ENCODE measurements at regions not wholly inside any gene's neighbourhood (a gene's known extent, or its start where the extent isn't known, plus 50 kb on each side); places are given as distances from the start of the nearest gene placed in this dataset.

DNA sequence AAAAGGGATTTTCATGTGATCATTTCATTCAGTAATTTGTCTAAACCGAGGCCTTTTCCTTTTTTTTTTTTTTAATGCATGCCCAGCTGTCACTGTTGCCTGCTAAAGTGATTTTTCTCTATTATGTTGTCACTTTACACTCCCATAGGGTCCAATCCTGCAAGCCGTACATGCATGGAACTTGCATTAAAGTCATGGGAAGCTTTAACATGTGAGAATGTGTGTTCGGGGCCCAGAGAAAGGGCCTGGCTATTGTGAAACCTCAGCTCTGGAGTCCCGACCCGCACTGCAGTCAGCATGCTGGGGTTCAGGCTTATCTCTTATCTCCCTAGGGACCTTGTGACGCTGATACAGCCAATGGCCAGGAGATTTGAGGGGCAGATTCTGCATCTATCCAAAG, 474.6 kb downstream of the SLC4A3 start:
- FAIRE-seq, result no peak
- no peak for DNase-seq (ENCODE audit: low spot score)

DNA sequence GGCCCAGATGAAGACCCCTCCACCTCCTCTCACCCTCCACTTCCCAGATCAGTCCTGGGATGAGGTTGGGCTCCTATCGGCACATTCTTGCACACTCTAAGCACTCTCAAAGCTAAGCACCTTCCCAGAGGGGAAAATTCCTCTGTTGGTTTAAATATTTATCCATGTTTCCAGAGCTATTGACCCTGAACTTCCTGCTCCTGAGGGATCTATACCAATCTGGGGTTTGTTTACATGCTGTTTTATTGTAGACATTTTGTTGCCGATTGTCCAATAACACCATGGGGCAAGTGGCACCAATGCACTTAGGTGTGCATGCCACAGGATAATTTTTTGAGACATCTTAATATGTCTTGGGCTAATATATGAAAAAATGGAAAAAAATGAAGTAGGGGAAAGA, 476.2 kb downstream of the SLC4A3 start:
- DNase-seq (ENCODE audit: low spot score) (no peak), FAIRE-seq (no peak)

- DNase-seq (ENCODE audit: low spot score) (peak; percentile 80), FAIRE-seq (peak; percentile 87)
These were observed 477.5 kb downstream of the SLC4A3 start for GRCh38 chr2:220104871-220105351.

DNA sequence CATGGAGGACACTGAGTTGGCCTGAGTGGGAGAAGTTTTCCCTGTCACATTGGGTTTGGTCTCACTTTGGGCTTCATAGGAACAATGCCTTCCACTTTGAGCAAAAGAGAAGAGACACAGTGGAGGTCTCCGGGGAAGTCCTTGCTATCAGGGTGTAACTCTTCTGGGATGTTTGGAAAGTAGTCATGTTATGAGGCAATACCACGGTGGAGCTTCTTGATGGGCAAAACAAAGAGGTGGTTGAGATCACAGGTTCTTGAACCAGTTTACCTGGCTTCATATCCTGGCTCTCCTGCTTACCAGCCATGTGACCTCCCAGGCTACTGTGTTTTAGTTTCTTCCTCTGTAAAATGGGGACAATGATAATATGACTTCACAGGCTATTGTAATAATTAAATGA, 478.6 kb downstream of the SLC4A3 start:
- DNase-seq (ENCODE audit: low spot score), result no peak
- FAIRE-seq, result no peak

DNA sequence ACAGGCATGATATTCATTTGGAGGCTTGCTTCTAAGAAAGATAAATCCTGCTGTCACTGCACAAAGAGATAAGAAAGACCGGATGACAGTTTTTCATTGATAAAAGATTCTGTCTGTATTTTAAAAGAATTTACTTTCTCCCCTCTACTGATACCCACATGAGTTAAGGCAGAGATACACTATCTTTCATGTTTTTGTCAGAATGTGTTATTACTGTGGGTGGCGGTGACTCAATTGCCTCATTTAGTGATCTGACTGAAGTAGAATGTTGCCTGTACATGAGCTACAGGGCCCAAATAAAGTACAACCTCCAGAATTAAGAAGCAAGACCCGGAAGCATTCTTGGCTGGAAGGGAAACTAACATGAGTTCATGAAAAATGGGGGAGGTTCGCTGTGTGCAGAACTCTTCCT, 480.0 kb downstream of the SLC4A3 start:
- DNase-seq (ENCODE audit: low spot score), result no peak
- FAIRE-seq, result no peak

- no peak for DNase-seq (ENCODE audit: low spot score)
- no peak for FAIRE-seq
These were observed 487.0 kb downstream of the SLC4A3 start for GRCh38 chr2:220114443-220114842.

- no peak for DNase-seq (ENCODE audit: low spot score)
- no peak for FAIRE-seq
These were observed 489.6 kb downstream of the SLC4A3 start for GRCh38 chr2:220117025-220117424.

DNA sequence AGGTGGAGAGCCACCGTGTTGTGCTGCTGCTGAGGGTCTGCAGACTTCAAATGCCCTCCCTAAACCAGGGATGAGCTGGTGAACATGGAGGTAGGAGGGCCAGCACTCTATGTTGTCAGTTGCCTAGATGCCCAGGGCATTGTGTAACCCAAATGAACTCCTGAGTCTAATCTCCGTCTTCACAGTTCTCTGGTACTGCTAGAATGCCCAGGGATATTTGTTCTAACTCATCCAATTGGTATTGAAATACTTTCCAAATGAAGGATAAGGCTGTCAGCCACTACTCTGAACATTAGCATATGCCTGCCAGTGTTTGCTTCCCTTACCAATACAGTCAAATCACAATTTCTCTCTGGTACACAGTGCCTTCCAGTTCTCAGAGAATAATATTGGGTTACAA, 492.6 kb downstream of the SLC4A3 start:
- FAIRE-seq (no peak), DNase-seq (ENCODE audit: low spot score) (no peak)

DNA sequence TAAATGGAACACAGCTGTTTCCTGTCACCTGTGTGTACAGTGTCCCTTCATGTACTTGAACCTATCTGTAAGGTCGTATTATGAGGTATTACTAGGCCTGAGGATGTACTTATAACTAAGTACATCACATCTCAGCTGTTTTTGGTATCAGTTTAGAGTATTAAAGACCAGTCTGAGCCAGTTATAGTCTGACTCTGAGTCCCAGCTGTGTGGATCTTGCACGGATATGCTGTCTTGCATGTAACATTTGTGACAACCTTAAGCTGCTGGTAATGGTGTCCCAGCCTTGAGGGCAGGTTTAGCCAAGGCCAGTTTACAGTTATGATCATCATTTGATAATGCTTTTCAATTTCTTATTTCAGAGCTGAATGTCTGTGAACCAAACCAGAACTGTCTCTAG, 496.3 kb downstream of the SLC4A3 start:
- DNase-seq (ENCODE audit: low spot score) (no peak), FAIRE-seq (no peak)

GRCh38 chr2:220125551-220125950, 498.1 kb downstream of the SLC4A3 start:
- DNase-seq (ENCODE audit: low spot score), result no peak
- FAIRE-seq, result no peak

- no peak for DNase-seq (ENCODE audit: low spot score)
- no peak for FAIRE-seq
These were observed 499.9 kb downstream of the SLC4A3 start for GRCh38 chr2:220127311-220127710.

DNA sequence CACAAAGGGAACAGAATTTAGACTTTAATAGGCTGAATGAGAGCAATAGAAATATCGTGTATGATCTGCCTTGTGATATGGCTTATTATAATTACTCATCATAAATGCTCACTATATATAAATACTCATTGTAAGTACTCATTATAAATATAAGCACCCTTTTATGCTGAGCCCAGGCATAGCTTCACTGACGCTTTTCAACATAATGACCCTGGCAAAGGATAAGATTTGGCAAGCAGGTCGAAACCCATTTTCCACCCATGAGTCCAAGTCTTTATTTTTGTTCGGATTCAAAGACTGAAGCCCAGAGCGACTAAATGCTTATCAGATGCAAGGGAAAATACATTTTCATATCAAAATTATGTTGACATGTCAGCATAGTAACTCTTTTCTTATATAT, 500.4 kb downstream of the SLC4A3 start:
- DNase-seq (ENCODE audit: low spot score) (no peak), FAIRE-seq (no peak)

DNA sequence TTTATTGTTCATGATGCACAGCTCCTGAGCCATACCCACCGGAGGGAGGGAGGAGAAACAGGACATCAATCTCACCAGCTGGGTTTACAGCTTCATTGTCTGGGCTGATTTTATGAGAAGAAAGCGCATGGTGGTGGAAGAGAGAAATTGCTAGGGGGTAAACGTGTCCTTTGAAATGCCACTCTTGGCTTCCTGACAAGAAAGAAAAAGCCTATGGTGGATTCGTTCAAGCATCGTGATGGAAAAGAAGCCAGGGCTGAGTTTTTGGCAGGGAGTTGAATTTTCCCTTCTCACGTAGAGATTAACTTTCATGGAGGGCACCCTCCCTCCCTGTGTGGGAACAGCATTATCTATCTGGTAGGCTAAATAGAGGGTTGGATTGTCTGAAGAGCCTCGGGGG, 502.0 kb downstream of the SLC4A3 start:
- no peak for DNase-seq (ENCODE audit: low spot score)
- no peak for FAIRE-seq

DNA sequence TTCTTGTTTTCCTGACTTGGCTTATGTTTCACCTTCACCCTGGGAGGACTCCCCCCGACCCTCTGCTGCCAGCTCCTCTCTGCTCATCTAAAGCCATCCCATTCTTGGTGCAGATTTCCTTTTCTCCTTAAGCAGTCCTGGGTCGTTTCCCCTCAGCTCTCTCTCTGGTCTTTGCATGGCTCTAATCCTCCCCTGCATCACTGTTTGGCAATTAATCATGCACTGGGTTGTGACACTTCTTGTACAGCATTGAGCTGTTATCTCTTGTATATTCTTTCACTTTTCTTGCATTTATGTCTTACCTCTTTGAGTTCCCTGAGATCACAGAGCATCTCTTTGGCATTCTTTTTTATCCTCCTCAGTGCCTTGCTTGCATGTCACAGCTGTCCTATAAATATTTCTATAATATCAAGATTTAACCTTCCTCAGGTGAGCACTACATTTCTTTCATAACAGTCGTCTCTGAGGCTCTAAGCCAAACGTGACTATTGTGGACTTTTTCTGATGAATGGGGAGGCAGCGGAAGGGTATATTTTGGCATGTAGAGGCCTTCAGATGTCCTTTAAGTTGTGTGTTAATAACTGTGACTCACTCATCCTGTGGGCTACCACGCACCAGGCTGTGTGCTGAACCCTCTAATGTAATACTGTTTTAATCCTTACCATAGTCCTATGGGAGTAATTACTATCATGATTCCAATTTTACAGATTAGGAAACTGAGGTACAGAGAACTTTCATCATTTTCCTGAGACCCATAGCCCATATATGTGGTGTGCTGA, 507.5 kb downstream of the SLC4A3 start:
- FAIRE-seq (no peak), DNase-seq (ENCODE audit: low spot score) (no peak)

DNA sequence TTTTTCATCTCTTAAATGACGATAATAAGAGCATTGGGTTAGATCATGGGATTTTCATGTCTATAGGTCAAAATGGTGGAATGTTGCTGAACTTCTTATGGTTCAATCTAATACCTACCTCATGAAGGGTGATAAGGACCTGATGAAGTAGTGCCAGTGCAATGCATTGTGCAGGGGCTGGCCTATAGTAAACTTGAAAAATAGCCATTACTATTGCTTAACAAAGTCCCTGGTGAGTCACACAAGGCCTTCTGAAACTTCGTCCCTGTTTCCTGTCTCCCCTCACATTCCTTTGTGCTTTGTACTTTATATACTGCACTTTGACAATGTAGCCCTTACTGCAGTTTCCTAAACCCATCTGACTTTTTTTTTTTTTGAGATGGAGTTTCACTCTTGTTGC, 515.9 kb downstream of the SLC4A3 start:
- peak; percentile 63 for DNase-seq (ENCODE audit: low spot score)
- FAIRE-seq, result peak; percentile 49

- no peak for FAIRE-seq
- DNase-seq (ENCODE audit: low spot score), result no peak
These were observed 517.0 kb downstream of the SLC4A3 start for GRCh38 chr2:220144411-220144810.

GRCh38 chr2:220147161-220148038, 520.0 kb downstream of the SLC4A3 start:
- DNase-seq (ENCODE audit: low spot score), result no peak
- no peak for FAIRE-seq

GRCh38 chr2:220148471-220149248, 521.2 kb downstream of the SLC4A3 start:
- FAIRE-seq (no peak), DNase-seq (ENCODE audit: low spot score) (no peak)

- no peak for FAIRE-seq
- DNase-seq (ENCODE audit: low spot score), result no peak
These were observed 523.9 kb downstream of the SLC4A3 start for GRCh38 chr2:220151341-220151740.

GRCh38 chr2:220152281-220152935, 525.0 kb downstream of the SLC4A3 start:
- DNase-seq (ENCODE audit: low spot score), result no peak
- FAIRE-seq, result no peak

DNA sequence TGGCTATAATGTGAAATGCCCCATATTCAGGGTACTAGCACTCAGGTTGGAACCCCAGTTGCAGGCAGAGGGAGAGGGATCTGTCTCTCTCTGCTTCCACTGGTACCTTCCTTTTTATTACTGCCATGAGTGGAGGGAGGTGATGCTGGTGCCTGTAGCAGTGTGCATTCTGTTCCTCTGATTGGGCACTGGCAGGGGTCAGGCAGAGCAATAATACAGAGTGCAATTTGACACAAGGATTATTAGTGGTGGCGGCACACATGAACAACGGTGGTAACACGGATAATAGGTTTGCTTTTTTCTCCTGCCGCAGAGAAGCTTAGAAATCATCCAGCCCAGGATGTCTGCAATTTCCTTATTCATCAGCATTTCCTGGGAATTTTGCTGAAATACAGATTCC, 525.7 kb downstream of the SLC4A3 start:
- DNase-seq (ENCODE audit: low spot score) (no peak), FAIRE-seq (no peak)
